OCI-LY3 (cell line): ENCODE measurements at regions not wholly inside any gene's neighbourhood (a gene's known extent, or its start where the extent isn't known, plus 50 kb on each side); places are given as distances from the start of the nearest gene placed in this dataset.

Source experiments
- EZH2phosphoT487 ChIP-seq: fragments of 200-600 bp; shearing (Covaris generic); IDR thresholded peaks from 2 replicates; pipeline ENCODE4 v1.6.1; 2018; ENCODE audit warnings: antibody characterized with exemption, mixed run types, low read depth
- TF ChIP-seq, protein P1 (sequence below): fragments of 200-600, 300-600 bp; sonication (generic); IDR thresholded peaks from 2 replicates; pipeline ENCODE4 v1.5.1; 2014; ENCODE audit warnings: antibody characterized with exemption, low read length, low read depth

DNA sequence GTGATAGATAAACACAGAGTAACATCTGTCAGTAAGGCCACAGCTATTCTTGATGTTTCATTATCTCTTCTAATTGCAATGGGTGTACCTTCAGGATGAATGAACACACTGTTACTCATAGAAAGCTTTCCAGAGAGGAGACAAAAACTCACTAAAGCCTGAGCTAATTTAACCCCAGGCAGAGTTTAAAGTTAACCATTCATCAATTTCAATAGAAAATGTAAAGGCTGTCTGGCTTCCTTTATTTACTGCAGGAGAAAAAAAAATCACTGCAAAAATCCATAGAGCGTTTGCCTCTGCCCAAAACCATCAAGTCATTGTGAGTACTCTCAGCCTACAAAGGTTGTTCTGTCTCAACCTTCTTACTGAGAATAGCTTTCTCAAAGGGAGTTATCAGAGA lies 376.9 kb downstream of the PPP4R3C start:
- TF ChIP-seq, protein P1, sequence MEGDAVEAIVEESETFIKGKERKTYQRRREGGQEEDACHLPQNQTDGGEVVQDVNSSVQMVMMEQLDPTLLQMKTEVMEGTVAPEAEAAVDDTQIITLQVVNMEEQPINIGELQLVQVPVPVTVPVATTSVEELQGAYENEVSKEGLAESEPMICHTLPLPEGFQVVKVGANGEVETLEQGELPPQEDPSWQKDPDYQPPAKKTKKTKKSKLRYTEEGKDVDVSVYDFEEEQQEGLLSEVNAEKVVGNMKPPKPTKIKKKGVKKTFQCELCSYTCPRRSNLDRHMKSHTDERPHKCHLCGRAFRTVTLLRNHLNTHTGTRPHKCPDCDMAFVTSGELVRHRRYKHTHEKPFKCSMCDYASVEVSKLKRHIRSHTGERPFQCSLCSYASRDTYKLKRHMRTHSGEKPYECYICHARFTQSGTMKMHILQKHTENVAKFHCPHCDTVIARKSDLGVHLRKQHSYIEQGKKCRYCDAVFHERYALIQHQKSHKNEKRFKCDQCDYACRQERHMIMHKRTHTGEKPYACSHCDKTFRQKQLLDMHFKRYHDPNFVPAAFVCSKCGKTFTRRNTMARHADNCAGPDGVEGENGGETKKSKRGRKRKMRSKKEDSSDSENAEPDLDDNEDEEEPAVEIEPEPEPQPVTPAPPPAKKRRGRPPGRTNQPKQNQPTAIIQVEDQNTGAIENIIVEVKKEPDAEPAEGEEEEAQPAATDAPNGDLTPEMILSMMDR = no peak
- TF ChIP-seq EZH2phosphoT487 = no peak
